Transverse colon (tissue), 4 donors: ENCODE measurements at regions not wholly inside any gene's neighbourhood (a gene's known extent, or its start where the extent isn't known, plus 50 kb on each side); places are given as distances from the start of the nearest gene placed in this dataset.
"Not testable (repeated sequence)": the region's sequence is repeated elsewhere in the genome, so short reads cannot be mapped to it uniquely, and the experiment has no call there.

ENCODE experiments used
- DNase-seq: peaks from one replicate; pipeline ENCODE4 v3.0.0-alpha.2; 2019
- H3K27ac ChIP-seq, 4 donors: fragments of 200-600 bp; sonication (generic); 2 replicates each; pipeline ENCODE4 v1.5.1; 2016 to 2018; ENCODE audit warnings: inconsistent platforms in 4 of 4
- H3K27me3 ChIP-seq: fragments of 200-600 bp; sonication (generic); 2 replicates; pipeline ENCODE4 v1.5.1; 2017; ENCODE audit warnings: inconsistent platforms
- H3K36me3 ChIP-seq, 4 donors: fragments of 200-600 bp; sonication (generic); 2 replicates each; pipeline ENCODE4 v1.5.1; 2017 to 2019; ENCODE audit warnings: inconsistent platforms in 4 of 4
- H3K4me1 ChIP-seq, 4 donors: fragments of 200-600 bp; sonication (generic); 2 replicates each; pipeline ENCODE4 v1.5.1; 2017 to 2020; ENCODE audit warnings: inconsistent platforms in 4 of 4
- H3K4me3 ChIP-seq, 4 donors: fragments of 200-600 bp; sonication (generic); 1 replicate in 1 of 4; 2 replicates in 3 of 4; pipeline versions ENCODE4 v1.5.1 to v1.6.1; 2017 to 2019; ENCODE audit warnings: inconsistent platforms in 4 of 4
- H3K9me3 ChIP-seq, 2 donors: fragments of 200-600 bp; sonication (generic); 2 replicates each; pipeline ENCODE4 v1.5.1; 2017 to 2019; ENCODE audit warnings: inconsistent platforms in 2 of 2
- EP300 ChIP-seq: sonication (generic); formaldehyde crosslinking; IDR thresholded peaks from one replicate; pipeline ENCODE4 v1.6.1; 2017; ENCODE audit warnings: antibody characterized with exemption, low read depth
- POLR2A ChIP-seq: fragments of 450-650 bp; IDR thresholded peaks from one replicate; pipeline ENCODE4 v1.6.1; 2016; ENCODE audit warnings: antibody characterized with exemption, mild to moderate bottlenecking, moderate library complexity
- POLR2AphosphoS5 ChIP-seq, 3 donors: sonication (generic); formaldehyde crosslinking; IDR thresholded peaks; one replicate each; pipeline ENCODE4 v1.6.1; 2016; ENCODE audit warnings: antibody characterized with exemption in 3 of 3
- WGBS, 2 donors: methylation state at CpG; one replicate each; pipeline ENCODE4 v1.1.5; 2018; ENCODE audit warnings: low coverage in 1 of 2; 5-methylcytosine and 5-hydroxymethylcytosine counted together
- in situ Hi-C, 4 donors: fragments of 200-750 bp; cut with MboI; loops; one replicate each; pipeline versions ENCODE4 v1.15.0 to v1.15.1; 2017; ENCODE audit warnings: low sequenced_read_pairs in 3 of 4, low pct_ligation_motif_present in 1 of 4, low pct_unique_long_range_greater_than_20kb in 1 of 4
- intact Hi-C: fragments of 100-400 bp; cut with DNase I; formaldehyde crosslinking; loops from one replicate; pipeline ENCODE4 v1.15.1; 2023; ENCODE audit warnings: low total_unique reads
- TF ChIP-seq, protein P1 (sequence below), 5 experiments: fragments of 200-600 bp in 3 of 5; fragments of 450-650 bp in 2 of 5; sonication (generic) in 3 of 5; IDR thresholded peaks; 1 replicate in 2 of 5; 2 replicates in 3 of 5; pipeline ENCODE4 v1.5.1; 2016 to 2017; ENCODE audit warnings: antibody characterized with exemption in 5 of 5, inconsistent platforms in 3 of 5, mild to moderate bottlenecking in 2 of 5, moderate library complexity in 1 of 5

DNA sequence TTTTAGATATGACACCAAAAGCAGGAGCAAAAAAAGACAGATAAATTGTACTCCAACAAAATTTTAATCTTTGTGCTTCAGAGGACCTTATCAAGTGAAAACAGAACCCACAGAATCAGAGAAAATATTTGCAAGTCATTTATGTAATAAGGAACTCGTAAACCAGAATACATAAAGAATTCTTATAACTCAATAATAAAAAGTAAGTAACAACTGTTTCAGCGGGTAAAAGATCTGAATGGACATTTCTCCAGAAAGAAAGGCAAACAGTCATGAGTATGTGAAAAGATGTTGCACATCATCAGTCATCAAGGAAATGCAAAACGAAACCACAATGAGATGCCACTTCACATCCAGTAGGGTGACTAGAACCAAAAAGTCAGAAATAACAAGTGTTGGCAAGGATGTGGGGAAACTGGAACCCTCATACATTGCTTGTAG lies 167.7 kb upstream of the KCTD7 start:
- no peak for TF ChIP-seq EP300
- TF ChIP-seq, protein P1, sequence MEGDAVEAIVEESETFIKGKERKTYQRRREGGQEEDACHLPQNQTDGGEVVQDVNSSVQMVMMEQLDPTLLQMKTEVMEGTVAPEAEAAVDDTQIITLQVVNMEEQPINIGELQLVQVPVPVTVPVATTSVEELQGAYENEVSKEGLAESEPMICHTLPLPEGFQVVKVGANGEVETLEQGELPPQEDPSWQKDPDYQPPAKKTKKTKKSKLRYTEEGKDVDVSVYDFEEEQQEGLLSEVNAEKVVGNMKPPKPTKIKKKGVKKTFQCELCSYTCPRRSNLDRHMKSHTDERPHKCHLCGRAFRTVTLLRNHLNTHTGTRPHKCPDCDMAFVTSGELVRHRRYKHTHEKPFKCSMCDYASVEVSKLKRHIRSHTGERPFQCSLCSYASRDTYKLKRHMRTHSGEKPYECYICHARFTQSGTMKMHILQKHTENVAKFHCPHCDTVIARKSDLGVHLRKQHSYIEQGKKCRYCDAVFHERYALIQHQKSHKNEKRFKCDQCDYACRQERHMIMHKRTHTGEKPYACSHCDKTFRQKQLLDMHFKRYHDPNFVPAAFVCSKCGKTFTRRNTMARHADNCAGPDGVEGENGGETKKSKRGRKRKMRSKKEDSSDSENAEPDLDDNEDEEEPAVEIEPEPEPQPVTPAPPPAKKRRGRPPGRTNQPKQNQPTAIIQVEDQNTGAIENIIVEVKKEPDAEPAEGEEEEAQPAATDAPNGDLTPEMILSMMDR (IDR thresholded peaks at IDR 0.05): no peak
- TF ChIP-seq POLR2A: no peak
- no peak for TF ChIP-seq POLR2AphosphoS5 (IDR thresholded peaks at IDR 0.05)
- Histone ChIP-seq H3K9me3 (no peaks in the 10 kb centered on the region), H3K4me1 (no peaks in the 10 kb centered on the region), H3K27ac (no peak overlapping the region), H3K4me3 (no peak overlapping the region), H3K36me3 (no peaks in the 10 kb centered on the region), H3K27me3 (no peaks in the 10 kb centered on the region)
- DNase-seq: no peak
- 49 to 67% methylated on average over 2 to 3 of the region's 3 CpGs for WGBS, 2 donors
- intact Hi-C loops (no loop called here), in situ Hi-C loops (no loop called here)

DNA sequence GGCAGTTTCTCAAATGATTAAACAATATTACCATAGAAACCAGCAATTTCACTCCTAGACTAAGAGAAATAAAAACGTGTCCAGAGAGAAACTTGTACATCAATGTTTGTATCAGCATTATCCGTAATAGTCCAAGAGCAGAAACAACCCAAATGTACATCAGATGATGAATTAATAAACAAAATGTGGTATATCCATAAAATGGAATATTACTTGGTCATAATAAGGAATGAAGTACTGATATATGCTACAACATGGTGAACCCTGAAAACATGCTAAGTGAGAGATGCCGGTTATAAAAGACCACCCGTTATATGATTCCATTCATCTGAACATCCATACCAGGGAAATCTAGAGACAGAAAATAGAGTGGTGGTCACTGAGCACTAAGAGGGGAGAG lies 167.3 kb upstream of the KCTD7 start:
- H3K27me3 ChIP-seq, intact Hi-C loops, DNase-seq, H3K9me3 ChIP-seq, H3K36me3 ChIP-seq, in situ Hi-C loops, H3K4me3 ChIP-seq, H3K4me1 ChIP-seq, H3K27ac ChIP-seq: not testable (repeated sequence)
- 86 to 91% methylated on average over 4 of the region's 4 CpGs for WGBS, 2 donors

DNA sequence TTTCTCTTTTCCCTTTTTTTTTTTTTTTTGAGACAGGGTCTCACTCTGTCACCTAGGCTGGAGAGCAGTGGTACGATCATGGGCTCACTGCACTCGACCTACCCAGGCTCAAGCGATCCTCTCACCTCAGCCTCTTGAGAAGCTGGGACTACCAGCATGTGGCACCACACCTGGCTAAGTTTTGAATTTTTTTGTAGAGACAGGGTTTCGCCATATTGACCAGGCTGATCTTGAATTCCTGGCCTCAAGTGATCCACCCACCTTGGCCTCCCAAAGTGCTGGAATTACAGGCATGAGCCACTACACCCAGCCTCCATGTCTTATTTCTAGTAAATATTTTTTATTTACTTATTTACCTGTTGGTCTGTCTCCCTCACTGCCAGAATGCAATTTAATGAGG lies 165.8 kb upstream of the KCTD7 start:
- 99 to 100% methylated on average over 4 of the region's 4 CpGs for WGBS, 2 donors
- H3K27ac ChIP-seq, H3K4me3 ChIP-seq, H3K27me3 ChIP-seq, in situ Hi-C loops, intact Hi-C loops, H3K36me3 ChIP-seq, H3K4me1 ChIP-seq, DNase-seq, H3K9me3 ChIP-seq: not testable (repeated sequence)

DNA sequence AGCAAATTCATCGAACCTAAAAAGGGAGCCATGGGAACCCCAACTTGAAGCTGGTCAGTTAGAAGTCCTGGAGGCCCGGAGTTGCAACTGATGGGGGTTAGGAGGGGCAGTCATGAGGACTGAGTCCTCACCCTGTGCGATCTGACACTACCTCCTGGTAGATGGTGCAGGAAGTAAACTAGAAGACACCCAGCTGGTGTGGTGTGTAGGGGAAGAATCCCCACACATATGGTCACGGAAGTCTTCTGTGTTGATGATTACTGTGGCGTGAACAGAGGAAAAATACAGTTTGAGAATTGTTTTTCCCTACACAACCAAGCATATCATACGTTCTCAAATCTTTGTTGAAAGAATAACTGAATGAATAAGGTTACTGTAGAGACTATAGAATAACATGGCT lies 164.6 kb upstream of the KCTD7 start:
- H3K27ac ChIP-seq: no peak overlapping the region
- intact Hi-C loops (no loop called here), in situ Hi-C loops (no loop called here)
- DNase-seq: no peak
- TF ChIP-seq EP300: no peak
- no peak for TF ChIP-seq POLR2AphosphoS5 (IDR thresholded peaks at IDR 0.05)
- no peak for TF ChIP-seq POLR2A
- TF ChIP-seq, protein P1 (IDR thresholded peaks at IDR 0.05): no peak
- no peaks in the 10 kb centered on the region for H3K4me1 ChIP-seq
- H3K9me3 ChIP-seq: no peaks in the 10 kb centered on the region
- H3K36me3 ChIP-seq: no peaks in the 10 kb centered on the region
- 88 to 97% methylated on average over 4 to 6 of the region's 6 CpGs for WGBS, 2 donors
- H3K4me3 ChIP-seq: no peak overlapping the region
- H3K27me3 ChIP-seq: no peaks in the 10 kb centered on the region

DNA sequence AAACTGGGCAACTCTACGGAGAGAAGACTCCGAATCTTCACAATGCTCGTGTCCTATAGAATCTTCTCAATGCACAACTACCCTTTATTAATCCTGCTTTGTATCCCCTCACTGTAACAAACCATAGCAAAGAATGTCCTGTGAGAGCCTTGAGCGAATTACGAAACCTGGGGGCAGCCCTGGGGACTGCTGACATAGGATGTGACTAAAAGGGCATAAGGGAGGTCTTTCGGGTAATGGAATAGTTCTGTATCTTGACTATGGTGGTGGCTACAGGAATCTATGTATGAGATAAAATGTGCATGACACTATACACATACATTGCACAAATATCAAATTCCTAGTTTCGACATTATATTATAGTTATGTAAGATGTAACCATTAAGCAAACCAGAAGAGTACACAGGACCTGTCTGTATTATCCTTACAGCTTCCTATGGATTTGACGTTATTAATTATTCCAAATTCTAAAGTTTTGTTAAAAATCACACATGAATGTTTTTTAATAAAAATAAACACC lies 162.5 kb upstream of the KCTD7 start:
- no peaks in the 10 kb centered on the region for H3K9me3 ChIP-seq
- no peaks in the 10 kb centered on the region for H3K4me1 ChIP-seq
- no peaks in the 10 kb centered on the region for H3K27me3 ChIP-seq
- intact Hi-C loops (no loop called here), in situ Hi-C loops (no loop called here)
- no peaks in the 10 kb centered on the region for H3K36me3 ChIP-seq
- TF ChIP-seq POLR2AphosphoS5 (IDR thresholded peaks at IDR 0.05): no peak
- TF ChIP-seq, protein P1 (IDR thresholded peaks at IDR 0.05): no peak
- no peak for TF ChIP-seq POLR2A
- TF ChIP-seq EP300: no peak
- H3K27ac ChIP-seq: no peak overlapping the region
- DNase-seq: no peak
- H3K4me3 ChIP-seq: no peak overlapping the region
- 92 to 100% methylated on average over 4 to 8 of the region's 8 CpGs for WGBS, 2 donors
